ENCODE measurements at regions not wholly inside any gene's neighbourhood (a gene's known extent, or its start where the extent isn't known, plus 50 kb on each side); places are given as distances from the start of the nearest gene placed in this dataset.

DNA sequence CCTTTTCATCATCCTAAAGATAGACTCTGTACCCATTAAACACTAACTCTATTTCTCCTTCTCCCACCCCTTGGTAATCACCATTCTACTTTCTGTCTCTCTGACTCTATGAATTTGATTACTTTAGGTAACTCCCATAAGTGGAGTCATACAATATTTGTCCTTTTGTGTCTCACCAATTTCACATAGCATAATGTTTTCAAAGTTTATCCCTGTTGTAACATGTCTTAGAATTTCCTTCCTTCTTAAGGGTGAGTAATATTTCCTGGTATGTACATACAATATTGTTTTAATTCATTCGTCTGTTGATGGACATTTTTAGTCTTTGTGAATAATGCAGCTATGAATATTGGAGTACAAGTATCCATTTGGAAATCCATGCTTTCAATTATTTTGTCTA lies 50.9 kb upstream of the CDCA7L start:
- TF ChIP-seq, protein P1, sequence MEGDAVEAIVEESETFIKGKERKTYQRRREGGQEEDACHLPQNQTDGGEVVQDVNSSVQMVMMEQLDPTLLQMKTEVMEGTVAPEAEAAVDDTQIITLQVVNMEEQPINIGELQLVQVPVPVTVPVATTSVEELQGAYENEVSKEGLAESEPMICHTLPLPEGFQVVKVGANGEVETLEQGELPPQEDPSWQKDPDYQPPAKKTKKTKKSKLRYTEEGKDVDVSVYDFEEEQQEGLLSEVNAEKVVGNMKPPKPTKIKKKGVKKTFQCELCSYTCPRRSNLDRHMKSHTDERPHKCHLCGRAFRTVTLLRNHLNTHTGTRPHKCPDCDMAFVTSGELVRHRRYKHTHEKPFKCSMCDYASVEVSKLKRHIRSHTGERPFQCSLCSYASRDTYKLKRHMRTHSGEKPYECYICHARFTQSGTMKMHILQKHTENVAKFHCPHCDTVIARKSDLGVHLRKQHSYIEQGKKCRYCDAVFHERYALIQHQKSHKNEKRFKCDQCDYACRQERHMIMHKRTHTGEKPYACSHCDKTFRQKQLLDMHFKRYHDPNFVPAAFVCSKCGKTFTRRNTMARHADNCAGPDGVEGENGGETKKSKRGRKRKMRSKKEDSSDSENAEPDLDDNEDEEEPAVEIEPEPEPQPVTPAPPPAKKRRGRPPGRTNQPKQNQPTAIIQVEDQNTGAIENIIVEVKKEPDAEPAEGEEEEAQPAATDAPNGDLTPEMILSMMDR (IDR thresholded peaks at IDR 0.05; ENCODE audit: insufficient read depth, low read length): no peak
- TF ChIP-seq POLR2AphosphoS5 (IDR thresholded peaks at IDR 0.05; ENCODE audit: low read depth): no peak
- no peak for TF ChIP-seq SPI1 (IDR thresholded peaks at IDR 0.05; ENCODE audit: borderline replicate concordance, low read depth)
- no peak for TF ChIP-seq GABPA (IDR thresholded peaks at IDR 0.05; ENCODE audit: low read depth)

Data from HL-60 (cell line).